Caco-2 (cell line): ENCODE measurements at regions not wholly inside any gene's neighbourhood (a gene's known extent, or its start where the extent isn't known, plus 50 kb on each side); places are given as distances from the start of the nearest gene placed in this dataset.

Experiments used
- BruUV-seq: library from RNA; stranded (reverse); fragments of 400-500 nt; replicated peaks from 2 replicates; lab custom pipeline; 2021; lab: Mats Ljungman, UMichigan
- CTCF ChIA-PET: fragments of 300-600 bp; sonication (Branson Sonifier 250); formaldehyde crosslinking; loops from one replicate; lab custom pipeline; 2022; ENCODE audit warnings: antibody characterized with exemption; lab: Charles Lee
- POLR2A ChIA-PET: fragments of 300-600 bp; sonication (Branson Sonifier 250); formaldehyde crosslinking; loops from one replicate; lab custom pipeline; 2022; ENCODE audit warnings: antibody characterized with exemption; lab: Charles Lee
- DNase-seq, 2 experiments: peaks; one replicate each; pipeline versions ENCODE4 v3.0.0 to v3.0.0-alpha.2; 2020 to 2022
- H3K27me3 ChIP-seq: replicated peaks from 2 replicates; pipeline ENCODE4 v1.6.0; 2011; ENCODE audit warnings: low read length; ENCODE audit not compliant: control insufficient read depth, insufficient read depth
- H3K36me3 ChIP-seq: 2 replicates; pipeline ENCODE4 v1.5.1; 2011; ENCODE audit warnings: low read length; ENCODE audit not compliant: control insufficient read depth, insufficient read depth
- H3K4me1 ChIP-seq: fragments of 250-450 bp; sonication (Bioruptor Pico); 2 replicates; pipeline ENCODE4 v1.5.1; 2020; ENCODE audit warnings: mild to moderate bottlenecking
- H3K4me3 ChIP-seq: 2 replicates; pipeline ENCODE4 v1.5.1; 2011; ENCODE audit warnings: low read depth, mild to moderate bottlenecking, control low read depth, low read length
- H3K9me3 ChIP-seq: fragments of 250-450 bp; sonication (Bioruptor Pico); 2 replicates; pipeline ENCODE4 v1.5.1; 2020; ENCODE audit warnings: mild to moderate bottlenecking, moderate library complexity
- H3K27ac Mint-ChIP-seq: one replicate; pipeline ENCODE4 v1.8.0; 2022; ENCODE audit warnings: mixed read lengths; ENCODE audit not compliant: unreplicated experiment
- H3K27me3 Mint-ChIP-seq: one replicate; pipeline ENCODE4 v1.8.0; 2022; ENCODE audit warnings: mixed read lengths; ENCODE audit not compliant: insufficient read depth, unreplicated experiment
- H3K36me3 Mint-ChIP-seq: one replicate; pipeline ENCODE4 v1.8.0; 2022; ENCODE audit warnings: mild to moderate bottlenecking, mixed read lengths; ENCODE audit not compliant: insufficient read depth, unreplicated experiment
- H3K4me1 Mint-ChIP-seq: one replicate; pipeline ENCODE4 v1.8.0; 2022; ENCODE audit warnings: low read depth, mixed read lengths; ENCODE audit not compliant: unreplicated experiment
- H3K4me3 Mint-ChIP-seq: one replicate; pipeline ENCODE4 v1.8.0; 2022; ENCODE audit warnings: mild to moderate bottlenecking, moderate library complexity, mixed read lengths; ENCODE audit not compliant: unreplicated experiment
- H3K9me3 Mint-ChIP-seq: one replicate; pipeline ENCODE4 v1.8.0; 2022; ENCODE audit warnings: mixed read lengths; ENCODE audit not compliant: unreplicated experiment
- intact Hi-C: fragments of 100-400 bp; cut with micrococcal nuclease; formaldehyde crosslinking; loops from one replicate; pipeline ENCODE4 v1.10.0; 2022; ENCODE audit not compliant: unreplicated experiment
- TF ChIP-seq, protein P1 (sequence below), 2 experiments: fragments of 200-600 bp in 1 of 2; IDR thresholded peaks; 1 replicate in 1 of 2; 2 replicates in 1 of 2; pipeline versions ENCODE4 v1.5.1 to v1.8.0; 2011 to 2022; ENCODE audit warnings: antibody characterized with exemption in 1 of 2, control low read depth in 1 of 2, inconsistent platforms in 1 of 2, low read depth in 1 of 2, low read length in 1 of 2, mild to moderate bottlenecking in 1 of 2, moderate library complexity in 1 of 2; ENCODE audit not compliant: insufficient read depth in 1 of 2, severe bottlenecking in 1 of 2, unreplicated experiment in 1 of 2

DNA sequence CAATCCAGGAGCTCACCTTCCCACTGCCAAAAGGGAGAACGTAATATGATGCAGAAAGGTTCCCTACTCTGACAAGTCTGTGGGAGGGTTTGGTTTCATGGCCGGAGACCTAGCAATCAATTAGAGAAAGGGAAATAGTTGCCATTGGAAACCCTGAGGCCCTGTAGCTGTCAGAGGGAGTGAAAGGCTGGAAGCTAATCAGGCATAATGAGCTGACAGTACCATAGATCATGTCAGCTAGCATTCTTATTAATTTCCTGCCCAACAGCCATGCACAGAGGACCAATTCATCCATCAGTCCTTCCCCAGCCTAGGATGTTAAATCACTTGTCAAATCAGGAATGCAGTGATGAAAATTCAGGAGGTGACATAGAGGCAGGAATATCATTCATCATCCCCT is 527.3 kb downstream of the PLPP3 start:
- Mint-ChIP-seq H3K9me3 (no peaks in the 10 kb centered on the region), H3K4me3 (no peak overlapping the region), H3K27me3 (no peaks in the 10 kb centered on the region), H3K4me1 (peaks cover under 1% of the 10 kb centered on the region), H3K36me3 (no peaks in the 10 kb centered on the region), H3K27ac (no peak overlapping the region)
- BruUV-seq, result no TSS peak
- TF ChIP-seq, protein P1, sequence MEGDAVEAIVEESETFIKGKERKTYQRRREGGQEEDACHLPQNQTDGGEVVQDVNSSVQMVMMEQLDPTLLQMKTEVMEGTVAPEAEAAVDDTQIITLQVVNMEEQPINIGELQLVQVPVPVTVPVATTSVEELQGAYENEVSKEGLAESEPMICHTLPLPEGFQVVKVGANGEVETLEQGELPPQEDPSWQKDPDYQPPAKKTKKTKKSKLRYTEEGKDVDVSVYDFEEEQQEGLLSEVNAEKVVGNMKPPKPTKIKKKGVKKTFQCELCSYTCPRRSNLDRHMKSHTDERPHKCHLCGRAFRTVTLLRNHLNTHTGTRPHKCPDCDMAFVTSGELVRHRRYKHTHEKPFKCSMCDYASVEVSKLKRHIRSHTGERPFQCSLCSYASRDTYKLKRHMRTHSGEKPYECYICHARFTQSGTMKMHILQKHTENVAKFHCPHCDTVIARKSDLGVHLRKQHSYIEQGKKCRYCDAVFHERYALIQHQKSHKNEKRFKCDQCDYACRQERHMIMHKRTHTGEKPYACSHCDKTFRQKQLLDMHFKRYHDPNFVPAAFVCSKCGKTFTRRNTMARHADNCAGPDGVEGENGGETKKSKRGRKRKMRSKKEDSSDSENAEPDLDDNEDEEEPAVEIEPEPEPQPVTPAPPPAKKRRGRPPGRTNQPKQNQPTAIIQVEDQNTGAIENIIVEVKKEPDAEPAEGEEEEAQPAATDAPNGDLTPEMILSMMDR (IDR thresholded peaks at IDR 0.05; ENCODE audit: insufficient read depth in 1 of 2, low read depth in 1 of 2, low read length in 1 of 2, severe bottlenecking in 1 of 2, unreplicated experiment in 1 of 2), result no peak
- DNase-seq, result no peak
- H3K4me1 ChIP-seq, result no peaks in the 10 kb centered on the region
- H3K9me3 ChIP-seq, result no peaks in the 10 kb centered on the region
- ChIA-PET POLR2A (no interaction called here), CTCF (no interaction called here)
- H3K36me3 ChIP-seq, result no peaks in the 10 kb centered on the region
- intact Hi-C loops, result no loop called here
- H3K27me3 ChIP-seq, result no peaks in the 10 kb centered on the region
- H3K4me3 ChIP-seq, result no peak overlapping the region

DNA sequence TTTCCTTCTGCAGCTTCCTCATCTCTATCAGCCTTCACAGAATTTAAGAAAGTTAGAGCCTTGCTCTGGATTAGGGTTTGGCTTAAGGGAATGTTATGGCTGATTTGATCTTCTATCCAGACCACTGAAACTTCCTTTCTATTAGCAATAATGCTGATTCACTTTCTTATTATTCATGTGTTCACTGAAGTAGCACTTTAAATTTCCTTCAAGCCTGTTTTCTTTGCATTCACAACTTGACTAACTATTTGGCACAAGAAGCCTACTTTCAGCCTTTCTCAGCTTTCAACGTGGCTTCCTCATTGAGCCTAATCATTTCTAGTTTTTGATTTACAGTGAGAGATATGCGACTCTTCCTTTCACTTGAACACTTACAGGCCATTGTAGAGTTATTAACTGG is 528.5 kb downstream of the PLPP3 start:
- no peaks in the 10 kb centered on the region for H3K4me1 Mint-ChIP-seq
- Histone ChIP-seq H3K9me3 (no peaks in the 10 kb centered on the region), H3K4me3 (no peak overlapping the region), H3K27me3 (no peaks in the 10 kb centered on the region), H3K4me1 (no peaks in the 10 kb centered on the region), H3K36me3 (no peaks in the 10 kb centered on the region)
- intact Hi-C loops, result no loop called here
- no peaks in the 10 kb centered on the region for H3K9me3 Mint-ChIP-seq
- no peak overlapping the region for H3K27ac Mint-ChIP-seq
- no TSS peak for BruUV-seq
- TF ChIP-seq, protein P1 (IDR thresholded peaks at IDR 0.05; ENCODE audit: insufficient read depth in 1 of 2, low read depth in 1 of 2, low read length in 1 of 2, severe bottlenecking in 1 of 2, unreplicated experiment in 1 of 2), result no peak
- H3K27me3 Mint-ChIP-seq, result no peaks in the 10 kb centered on the region
- ChIA-PET CTCF (no interaction called here), POLR2A (no interaction called here)
- H3K36me3 Mint-ChIP-seq, result no peaks in the 10 kb centered on the region
- no peak for DNase-seq
- H3K4me3 Mint-ChIP-seq, result no peak overlapping the region

DNA sequence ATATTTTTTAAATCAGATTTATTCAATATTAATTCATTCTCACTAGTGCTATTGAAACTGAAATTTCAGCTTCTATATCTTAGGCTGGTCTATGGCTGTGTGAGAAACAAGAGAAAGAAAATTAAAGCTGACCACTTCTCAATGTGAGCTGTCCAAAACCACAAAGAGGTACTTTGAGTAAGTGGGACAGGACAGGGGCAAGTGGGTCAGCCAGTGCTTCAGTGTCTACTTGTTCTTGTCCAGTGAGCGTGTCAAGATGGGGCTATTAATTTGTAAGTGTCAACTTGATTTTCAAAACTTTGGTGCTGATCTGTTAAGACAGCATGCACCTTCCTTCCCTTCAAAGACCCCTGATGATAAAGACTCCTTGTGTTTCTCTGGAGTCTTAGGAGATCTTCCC is 533.9 kb downstream of the PLPP3 start:
- intact Hi-C loops, result no loop called here
- Mint-ChIP-seq H3K4me1 (no peaks in the 10 kb centered on the region), H3K27me3 (no peaks in the 10 kb centered on the region), H3K27ac (no peak overlapping the region), H3K4me3 (no peak overlapping the region), H3K9me3 (no peaks in the 10 kb centered on the region), H3K36me3 (no peaks in the 10 kb centered on the region)
- Histone ChIP-seq H3K27me3 (no peaks in the 10 kb centered on the region), H3K4me3 (no peak overlapping the region), H3K9me3 (no peaks in the 10 kb centered on the region), H3K36me3 (no peaks in the 10 kb centered on the region), H3K4me1 (no peaks in the 10 kb centered on the region)
- TF ChIP-seq, protein P1 (IDR thresholded peaks at IDR 0.05; ENCODE audit: insufficient read depth in 1 of 2, low read depth in 1 of 2, low read length in 1 of 2, severe bottlenecking in 1 of 2, unreplicated experiment in 1 of 2), result no peak
- no TSS peak for BruUV-seq
- ChIA-PET POLR2A (no interaction called here), CTCF (no interaction called here)
- DNase-seq, result no peak
